ENCODE measurements at regions not wholly inside any gene's neighbourhood (a gene's known extent, or its start where the extent isn't known, plus 50 kb on each side); places are given as distances from the start of the nearest gene placed in this dataset.
"Not testable (repeated sequence)": the region's sequence is repeated elsewhere in the genome, so short reads cannot be mapped to it uniquely, and the experiment has no call there.

DNA sequence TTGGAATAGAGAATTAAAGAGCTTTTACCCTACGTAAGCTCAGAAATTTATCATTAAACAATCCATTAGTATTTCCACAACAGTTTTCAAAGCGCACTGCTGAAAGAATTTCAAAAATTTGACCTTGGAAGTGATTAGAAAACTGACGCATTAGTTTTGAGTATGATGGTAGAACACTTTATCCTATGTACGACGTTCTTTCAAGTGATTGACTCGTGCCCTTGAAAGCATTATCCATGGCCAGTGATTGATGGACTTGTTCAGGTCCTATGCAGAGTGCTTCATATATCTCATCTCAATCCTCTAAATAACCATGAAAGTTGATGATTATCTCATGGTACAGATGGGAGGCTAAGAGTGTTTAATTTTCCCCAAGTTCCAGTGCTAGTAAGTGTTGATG lies 697.2 kb downstream of the USP25 start:
- no peak for DNase-seq

DNA sequence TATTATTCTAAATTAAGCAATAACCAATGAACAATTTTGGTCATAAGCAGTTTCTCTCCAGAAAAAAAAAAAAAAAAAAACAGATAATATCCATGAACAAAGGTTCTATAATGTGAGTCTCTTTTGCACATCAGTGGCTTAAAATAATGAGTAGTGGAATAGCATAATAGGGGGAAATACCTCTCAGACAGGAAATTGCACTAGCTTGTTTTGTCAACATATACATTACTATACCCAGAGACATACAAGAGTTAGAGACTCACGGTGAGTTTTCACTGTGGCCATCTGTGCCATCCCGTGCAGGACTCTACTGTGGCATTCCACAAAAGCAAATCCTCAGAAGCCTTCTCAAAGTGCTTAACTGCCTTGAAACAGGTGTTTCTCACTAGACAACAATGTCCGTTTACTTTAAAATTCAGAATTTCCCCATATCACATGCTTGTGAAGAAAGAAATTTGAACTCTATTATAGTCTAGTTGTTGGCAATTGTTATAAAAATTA lies 697.9 kb downstream of the USP25 start:
- no peak for DNase-seq

DNA sequence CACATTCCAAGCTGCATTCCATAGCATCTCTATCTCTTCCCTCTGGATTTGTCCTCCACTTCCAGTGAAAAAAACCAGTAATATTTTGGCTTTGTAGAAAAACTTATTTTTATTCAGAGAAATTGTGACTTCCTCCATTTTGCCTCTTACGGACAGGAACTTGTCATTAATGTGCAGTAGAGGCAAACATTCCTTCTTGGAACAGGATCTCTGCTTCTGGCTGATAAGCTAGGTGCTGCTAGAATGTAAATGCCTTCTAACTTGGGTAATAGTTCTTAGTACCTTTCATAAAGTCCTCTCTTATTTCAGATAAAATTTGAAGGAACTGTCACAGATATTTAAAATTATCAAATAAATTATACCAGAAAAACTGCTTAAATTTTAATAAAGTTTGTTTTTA lies 707.8 kb downstream of the USP25 start:
- DNase-seq, result no peak

DNA sequence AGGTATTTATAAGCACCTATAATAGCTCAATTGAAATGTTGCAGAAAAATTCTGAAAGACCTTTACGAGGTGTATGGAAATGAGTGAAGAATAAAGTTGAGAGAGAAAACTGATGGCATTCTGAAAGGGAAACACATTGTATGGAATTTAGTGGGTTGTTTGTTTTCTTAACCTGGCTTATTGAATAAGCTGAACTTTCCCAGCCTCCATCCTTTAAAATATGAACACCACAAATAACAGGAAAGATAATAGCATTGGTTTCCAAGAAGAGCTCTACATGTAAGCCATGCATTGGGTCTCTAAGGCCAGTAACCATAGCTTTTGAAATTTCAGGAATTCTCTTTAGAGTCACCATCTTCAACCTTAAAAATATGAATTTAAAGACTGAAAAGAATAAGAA lies 709.0 kb downstream of the USP25 start:
- no peak for DNase-seq

DNA sequence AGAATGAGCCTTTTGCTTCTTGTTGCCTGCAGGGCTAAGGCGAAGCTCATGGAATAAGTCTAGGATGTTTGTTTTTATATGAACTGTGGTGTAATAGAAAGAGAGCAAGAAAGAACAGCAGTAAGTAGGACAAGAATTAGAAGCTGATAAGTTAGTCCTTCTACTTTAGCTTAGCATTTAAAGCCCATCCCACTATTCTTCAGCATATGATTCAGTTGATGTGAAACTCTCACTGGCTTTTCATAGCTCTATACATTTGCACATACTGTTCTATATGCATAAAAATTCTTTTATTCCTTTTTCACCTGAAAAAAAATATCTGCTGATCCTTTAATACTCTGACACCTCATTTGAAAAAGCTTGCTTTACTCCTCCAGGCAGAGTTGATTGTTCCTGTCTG lies 712.0 kb downstream of the USP25 start:
- DNase-seq, result no peak

DNA sequence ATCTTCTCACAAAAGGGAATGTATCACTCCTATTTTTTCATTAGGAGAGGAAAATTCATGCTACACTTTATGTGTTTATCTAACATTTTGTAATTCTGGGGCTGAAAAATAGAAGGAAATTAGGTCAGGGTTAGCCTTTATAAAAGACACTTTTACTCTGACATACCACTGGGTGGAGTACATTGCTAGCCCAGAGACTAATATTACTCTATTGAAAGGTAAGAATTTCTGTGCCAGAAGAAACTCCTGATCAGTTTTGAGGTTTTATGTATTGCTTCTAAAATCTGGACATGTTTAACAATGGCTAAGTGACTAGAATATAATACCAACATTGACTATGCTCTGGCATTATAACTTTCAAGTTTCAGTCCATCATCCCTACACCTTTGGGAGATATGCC lies 724.6 kb downstream of the USP25 start:
- no peak for DNase-seq

DNA sequence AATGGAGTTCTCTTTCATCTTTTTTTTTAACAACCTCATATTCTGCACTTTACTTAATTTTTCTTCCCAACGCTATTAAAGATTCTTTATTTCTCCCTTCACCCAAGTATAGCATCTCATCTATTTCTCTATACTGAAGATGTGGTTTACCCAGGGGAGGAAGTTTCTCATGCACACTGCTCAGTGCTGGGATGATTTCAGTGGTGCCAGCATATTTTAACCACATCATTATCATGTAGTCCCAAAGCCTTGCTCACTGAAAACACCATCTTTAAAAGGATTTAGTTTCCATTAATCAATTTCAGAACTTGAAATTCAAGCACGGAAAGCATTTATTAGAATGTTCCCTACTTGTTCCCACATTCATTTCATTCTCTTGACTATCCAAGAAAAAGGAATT lies 725.7 kb downstream of the USP25 start:
- no peak for DNase-seq

DNA sequence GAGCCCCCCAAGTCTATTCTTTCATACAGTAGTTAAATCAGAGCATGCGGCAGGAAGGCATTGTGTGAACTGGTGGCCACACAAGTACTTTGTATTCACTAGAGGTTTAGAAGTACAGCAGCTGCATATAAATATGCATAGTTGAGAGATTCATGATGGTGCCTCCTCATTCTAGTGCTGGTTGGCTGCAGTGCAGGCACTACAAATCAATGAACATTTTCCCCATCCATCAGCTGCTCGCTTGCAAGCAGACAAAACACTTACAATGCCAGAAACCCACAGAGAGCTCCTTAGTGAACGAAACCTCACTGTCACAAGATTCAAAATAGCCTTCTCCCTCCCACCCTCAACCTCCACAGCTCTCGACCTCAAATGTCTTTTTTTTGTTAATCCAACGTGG lies 726.2 kb downstream of the USP25 start:
- no peak for DNase-seq

DNA sequence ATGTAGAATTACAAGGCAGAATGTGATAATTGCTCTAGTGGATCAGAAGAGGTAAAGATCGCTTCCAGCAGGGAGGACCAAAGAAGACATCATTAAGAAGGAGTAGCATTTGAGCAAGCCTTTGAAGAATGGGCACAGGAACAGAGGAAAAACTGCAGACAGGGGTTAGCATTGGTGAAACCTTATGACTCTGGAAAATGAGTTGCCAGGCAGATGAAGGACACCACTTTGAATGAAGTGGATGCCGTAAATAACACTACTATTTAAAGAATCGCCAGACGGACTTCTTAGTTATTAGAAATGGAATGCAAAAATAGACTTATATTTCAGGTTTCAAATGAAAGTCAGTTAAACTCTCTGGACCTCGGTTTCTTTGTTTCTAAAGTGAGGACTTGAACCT lies 727.7 kb downstream of the USP25 start:
- no peak for DNase-seq

DNA sequence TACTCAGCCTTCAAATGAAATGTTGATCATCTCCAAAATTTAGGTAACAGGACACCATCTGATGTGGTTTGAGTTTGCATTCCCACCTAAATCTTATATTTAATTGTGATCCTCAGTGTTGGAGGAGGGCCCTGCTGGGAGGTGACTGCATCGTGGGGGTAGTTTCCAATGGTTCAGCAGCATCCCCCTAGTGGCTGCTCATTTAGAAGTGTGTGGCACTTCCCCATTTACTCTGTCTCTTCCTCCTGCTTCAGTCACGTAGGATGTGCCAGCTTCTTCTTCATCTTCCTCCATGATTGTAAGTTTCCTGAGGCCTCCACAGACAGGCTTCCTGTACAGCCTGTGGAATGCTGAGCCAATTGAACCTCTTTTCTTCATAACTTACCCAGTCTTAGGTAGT lies 731.2 kb downstream of the USP25 start:
- no peak for DNase-seq

DNA sequence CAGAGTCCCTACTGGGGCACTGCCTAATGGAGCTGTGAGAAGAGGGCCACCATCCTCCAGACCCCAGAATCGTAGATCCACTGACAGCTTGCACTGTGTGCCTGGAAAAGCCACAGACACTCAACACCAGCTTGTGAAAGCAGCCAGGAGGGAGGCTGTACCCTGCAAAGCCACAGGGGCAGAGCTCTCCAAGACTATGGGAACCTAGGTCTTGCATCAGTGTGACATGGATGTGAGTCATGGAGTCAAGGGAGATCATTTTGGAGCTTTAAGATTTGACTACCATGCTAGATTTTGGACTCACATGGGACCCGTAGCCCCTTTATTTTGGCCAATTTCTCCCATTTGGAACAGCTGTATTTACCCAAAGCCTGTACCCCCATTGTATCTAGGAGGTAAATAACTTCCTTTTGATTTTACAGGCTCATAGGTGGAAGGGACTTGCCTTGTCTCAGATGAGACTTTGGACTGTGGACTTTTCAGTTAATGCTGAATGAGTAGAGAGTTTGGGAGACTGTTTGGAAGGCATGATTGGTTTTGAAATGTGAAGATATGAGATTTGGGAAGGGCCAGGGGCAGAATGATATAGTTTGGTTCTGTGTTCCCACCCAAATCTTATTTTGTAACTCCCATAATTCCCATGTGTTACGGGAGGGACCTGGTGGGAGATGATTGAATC lies 734.6 kb downstream of the USP25 start:
- not testable (repeated sequence) for DNase-seq

DNA sequence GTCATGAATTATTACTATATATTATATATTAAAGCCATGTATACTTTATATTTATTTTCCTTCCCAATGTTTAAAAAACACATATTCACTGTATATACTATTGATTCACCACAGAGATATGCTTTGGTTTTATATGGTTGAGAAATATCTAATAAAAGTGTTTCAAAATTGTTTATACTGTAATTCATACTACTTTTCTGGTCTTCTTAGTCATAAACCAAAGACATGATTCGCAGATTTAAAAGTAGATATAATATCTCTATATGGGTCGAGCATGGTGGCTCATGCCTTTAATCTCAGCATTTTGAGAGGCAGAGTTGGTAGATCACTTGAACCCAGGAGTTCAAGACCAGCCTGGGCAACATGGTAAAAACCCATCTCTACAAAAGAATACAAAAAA lies 738.4 kb downstream of the USP25 start:
- no peak for DNase-seq

DNA sequence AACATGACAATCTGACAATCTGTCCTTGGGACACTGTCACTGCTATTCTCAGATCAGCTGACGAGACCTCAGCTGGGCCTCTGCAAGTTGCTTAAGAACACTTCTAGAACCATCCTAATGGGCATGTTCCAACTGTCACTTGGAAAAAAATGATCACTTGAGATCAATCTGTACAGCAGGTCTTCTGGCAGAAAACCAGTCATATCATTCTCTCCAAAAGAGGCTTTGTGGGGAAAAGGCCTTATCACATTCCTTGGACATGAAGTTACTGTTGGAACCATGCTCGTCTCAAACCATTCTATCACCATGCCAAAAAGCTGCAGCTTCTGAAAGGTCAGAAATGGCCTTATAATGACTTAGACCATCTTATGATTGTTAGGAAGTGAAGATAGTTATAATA lies 744.2 kb downstream of the USP25 start:
- DNase-seq, result no peak

DNA sequence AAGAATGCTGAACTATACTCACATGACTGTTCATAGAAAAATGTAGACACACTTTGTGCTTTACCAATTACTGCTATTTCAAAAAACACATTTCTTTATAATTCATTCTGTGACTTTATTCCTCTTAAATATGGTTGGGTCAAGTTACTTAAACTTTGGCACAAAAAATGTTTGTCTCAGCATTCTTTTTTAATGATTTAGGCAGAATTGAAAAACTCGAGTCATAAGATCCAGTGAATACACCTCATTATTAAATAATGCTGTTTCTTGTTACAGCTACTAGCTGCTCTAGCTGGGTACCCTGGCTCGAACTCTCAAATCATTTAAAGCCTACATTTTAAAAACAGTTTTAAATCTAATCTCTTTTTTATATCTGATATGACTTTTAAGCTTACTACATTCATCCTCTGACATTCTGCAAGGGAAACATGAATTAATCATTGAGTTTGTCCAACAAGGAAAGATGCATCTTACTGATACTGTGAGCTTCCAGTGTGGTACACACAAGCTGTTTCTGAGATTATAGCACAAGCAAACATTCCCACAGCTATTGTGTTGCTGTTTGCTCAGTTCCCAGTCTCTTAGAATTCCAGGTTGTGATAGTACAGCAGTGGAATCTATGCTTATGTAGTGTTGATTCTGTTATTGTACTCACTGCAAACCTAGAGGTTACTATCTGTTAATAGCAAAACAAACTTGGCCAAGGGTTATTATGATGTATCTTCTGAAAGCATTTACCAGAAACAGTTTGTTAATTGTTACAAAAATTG lies 746.5 kb downstream of the USP25 start:
- no peak for DNase-seq

DNA sequence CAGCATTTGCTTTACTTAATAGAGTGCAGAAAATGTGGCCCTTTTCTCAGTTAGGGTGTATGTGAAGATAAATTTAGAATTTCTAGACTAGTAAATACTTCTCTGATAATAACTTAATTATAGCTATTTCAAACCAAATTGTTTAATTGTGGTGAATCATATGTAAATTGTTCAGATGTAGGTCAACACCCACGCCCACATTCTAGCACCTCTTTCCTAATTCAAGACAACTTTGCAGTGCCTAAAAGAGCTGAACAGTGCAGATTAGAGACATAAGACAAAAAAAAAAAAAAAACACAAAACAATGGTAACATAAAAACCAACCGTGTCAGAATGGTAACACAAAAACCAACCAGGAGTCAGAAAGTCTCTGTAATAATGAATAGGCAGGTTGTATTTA lies 758.3 kb downstream of the USP25 start:
- DNase-seq, result no peak

DNA sequence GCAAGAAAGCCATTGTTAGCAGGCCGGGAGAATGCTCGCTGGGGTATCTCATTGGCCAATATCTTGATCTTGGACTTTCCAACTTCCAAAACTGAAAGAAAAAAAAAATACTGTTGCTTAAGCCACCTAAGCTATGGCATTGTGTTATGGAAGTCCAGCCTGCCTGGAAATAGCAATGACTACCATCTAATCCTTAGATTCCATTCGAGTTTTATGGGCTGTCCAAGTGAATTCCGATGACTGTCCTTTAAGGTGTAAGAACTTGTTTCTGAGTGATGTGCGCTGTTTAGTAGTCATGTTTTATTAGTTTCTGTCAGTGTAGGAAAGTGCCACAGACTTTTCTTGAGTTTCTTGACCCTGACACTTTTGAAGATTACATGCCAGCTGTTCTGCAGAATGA lies 762.6 kb downstream of the USP25 start:
- DNase-seq, result no peak

DNA sequence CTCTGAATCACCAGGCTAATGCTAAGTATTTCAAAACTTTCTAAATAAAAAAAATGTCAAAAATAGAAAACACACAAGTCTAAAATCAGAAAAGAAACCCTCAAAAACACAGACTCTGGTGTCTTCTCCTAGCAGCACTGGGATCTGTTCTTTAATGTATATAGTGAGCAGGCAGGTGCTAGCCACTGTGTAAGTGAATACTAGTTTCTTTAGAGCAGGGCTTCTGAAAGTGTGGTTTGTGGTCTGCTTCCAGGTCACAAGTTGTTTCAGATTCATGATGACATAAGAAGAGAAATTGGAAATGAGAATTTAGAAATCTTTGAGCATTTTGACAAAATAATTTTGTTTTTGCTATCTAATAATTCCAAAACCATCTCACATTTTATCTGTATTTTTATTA lies 763.1 kb downstream of the USP25 start:
- DNase-seq, result no peak

DNA sequence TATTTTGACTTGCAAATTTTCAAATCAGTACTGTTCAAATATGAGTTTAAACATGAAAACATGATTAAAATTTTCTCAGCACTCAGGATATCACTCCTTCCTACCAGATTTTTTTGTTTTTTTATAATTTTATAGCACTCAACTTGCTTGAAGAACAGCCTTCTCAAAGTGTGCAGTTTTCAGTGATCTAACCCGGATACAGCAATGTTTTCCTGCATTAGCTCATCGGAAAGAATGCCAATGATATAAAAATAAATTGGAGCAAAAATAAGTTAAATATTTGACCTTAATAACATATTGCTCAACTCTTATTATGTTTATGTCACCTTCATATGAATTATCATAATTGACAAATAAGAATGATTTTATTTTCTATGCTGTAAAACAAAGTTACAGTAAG lies 766.8 kb downstream of the USP25 start:
- DNase-seq, result no peak

DNA sequence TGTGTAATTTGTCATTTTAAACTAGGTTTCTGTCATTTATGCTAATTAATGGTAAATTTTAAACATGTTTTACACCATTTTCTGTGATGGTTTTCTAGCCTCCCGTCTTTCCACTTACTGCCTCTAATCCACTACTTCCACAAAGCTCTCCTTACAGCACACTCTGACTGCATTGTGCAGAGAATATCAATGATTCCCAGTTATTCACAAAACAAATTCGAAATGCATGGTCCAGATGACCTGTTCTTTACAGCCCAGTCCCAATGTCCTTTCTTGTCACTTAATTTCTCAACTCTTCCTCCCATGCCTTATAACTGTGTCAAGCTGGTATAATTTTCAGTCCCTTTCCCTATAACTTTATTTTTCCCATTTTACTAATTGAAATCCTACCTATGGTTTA lies 770.5 kb downstream of the USP25 start:
- no peak for DNase-seq

DNA sequence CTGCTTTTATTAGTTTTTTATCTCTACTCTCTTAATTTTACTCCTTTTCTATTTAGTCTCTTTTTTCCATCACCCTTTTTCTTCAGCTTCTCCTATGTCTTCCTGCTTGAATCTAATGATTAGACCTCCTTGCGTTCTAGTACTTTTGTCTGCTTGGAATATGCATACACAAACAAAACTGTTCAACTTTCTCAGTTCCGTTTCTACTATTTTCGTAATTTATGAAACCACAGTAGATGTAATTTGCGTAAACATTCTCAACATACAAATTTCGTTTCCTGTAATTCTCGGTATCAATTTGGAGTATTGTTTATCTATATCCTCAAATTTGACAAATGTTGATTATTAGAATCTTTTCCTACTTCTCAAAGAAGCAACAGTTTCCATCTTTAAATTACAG lies 772.5 kb downstream of the USP25 start:
- no peak for DNase-seq

DNA sequence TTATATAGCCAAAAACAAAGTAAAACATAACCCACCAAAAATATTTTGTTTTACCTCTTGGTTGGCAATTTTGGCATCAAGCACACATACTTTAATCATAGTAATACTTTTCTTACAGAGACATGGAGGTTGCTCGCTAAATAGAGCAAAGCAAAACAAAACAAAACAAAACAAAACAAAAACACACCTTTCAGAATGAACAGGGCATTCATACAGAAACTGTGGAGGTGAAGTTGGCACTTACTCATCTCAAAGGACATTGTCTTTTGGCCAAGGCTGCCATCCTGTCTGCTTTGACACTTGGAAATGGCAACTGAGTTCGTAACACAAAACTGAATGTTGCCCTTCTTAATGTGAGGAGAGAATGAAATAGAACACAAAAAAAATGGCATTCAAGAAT lies 773.1 kb downstream of the USP25 start:
- no peak for DNase-seq

DNA sequence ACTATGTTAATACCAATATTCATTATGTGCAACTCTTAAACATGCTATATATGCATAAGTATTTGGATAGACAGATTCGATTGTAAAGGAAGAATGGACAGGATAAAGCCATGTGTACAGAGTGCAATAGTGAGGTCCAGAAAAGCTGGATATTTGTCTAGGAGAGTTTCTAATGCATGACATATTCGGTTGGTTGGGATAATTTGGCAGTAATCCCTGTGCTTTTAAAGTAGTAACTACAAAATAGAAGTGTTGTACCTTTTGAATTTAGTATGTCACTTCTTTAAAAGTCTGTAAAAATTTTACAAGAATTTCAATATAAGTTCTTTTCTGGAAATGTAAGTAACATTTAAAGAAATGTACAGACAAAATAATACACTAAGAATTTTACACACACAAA lies 774.5 kb downstream of the USP25 start:
- no peak for DNase-seq

DNA sequence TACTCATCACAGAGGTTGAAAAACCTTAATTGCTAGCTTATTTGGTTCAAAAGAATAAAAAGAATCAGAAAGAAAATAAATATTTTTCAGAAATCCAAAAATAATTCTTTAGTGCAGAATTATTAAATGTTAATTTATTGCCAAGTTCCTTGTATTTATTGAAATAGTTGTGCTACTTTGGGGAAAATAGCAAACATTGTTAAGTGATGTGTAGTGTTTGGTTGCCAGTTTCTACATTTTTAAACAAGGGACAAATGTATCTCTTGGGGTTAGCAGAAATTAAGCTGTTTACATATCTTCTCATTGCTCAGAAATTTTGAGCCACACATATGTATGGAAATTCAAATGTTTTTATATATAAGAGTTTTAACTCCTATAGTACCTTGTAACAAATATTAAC lies 775.0 kb downstream of the USP25 start:
- DNase-seq, result no peak

DNA sequence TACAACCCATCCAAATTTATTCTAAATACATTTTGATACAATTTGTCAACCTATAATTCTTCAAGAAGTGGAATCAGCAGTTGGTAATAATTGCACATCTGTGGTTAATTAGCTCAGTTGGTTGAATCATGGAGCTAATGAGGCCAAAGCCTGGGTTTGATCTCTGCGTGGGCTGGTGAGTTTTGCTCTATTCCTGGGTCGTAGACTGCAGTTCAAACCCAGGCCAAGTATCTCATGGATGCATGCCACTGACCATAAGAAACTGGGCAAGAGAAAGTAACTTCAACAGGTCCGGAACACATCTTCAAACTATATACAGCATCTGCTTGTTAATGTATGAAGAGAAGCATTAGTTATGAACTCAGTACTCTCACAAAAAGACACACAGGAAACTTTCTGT lies 779.7 kb downstream of the USP25 start:
- DNase-seq, result no peak

DNA sequence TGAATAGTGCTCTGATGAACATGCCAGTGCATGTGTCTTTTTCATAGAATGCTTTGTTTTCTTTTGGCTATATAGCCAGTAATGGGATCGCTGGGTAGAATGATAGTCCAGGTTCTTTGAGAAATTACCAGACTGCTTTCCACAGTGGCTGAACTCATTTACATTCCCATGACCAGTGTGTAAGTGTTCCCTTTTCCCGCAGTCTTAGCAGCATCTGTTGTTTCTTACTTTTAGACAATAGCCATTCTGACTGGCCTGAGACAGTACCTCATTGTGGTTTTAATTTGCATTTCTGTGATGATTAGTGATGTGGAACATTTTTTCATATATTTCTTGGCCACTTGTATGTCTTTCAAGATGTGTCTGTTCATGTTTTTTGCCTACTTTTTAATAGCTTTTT lies 784.5 kb downstream of the USP25 start:
- DNase-seq, result no peak
